ENCODE measurements at regions not wholly inside any gene's neighbourhood (a gene's known extent, or its start where the extent isn't known, plus 50 kb on each side); places are given as distances from the start of the nearest gene placed in this dataset.

DNA sequence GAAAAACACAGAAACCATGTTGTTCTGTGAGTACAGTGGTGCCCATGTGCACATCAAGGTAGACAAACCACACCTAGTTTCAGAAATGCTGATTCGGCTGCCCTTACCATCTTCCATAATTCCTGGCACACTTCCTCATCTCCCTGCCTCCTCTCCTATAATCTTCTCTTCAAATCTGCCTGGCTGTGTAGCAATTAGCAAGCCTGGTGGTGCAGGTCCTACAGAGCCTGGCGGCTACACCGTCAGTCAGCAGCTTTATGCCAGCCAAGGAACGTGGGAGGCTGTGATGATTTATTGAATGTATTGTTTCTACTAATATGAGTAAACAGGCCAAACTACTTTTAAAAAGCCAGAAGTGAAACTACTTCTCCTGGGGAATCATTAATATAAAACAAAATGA, 106.8 kb downstream of the SEMA6D start:
- DNase-seq, result no peak

GRCh38 chr15:47829667-47830066, 112.4 kb downstream of the SEMA6D start:
- no peak for DNase-seq

DNA sequence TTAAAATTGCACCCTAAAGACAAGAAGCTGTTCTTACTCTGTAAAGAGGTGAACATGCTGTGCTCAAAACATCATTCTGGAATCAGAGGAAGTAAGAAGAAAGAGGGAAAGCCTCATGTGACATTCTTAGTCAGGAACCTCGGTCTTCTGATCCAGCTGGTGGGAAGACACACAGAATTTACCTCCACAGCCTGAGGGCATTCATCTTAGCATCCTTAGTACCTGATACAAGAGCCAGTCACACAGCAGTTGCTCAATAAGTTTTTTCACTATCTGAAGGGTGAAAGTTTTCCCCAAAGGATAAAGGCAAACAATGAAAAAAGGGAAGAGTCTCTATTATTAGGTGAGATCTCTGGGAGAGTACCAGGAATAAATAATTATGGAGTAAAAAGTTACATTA, 116.8 kb downstream of the SEMA6D start:
- no peak for DNase-seq

GRCh38 chr15:47839233-47839825, 122.0 kb downstream of the SEMA6D start:
- DNase-seq, result no peak

DNA sequence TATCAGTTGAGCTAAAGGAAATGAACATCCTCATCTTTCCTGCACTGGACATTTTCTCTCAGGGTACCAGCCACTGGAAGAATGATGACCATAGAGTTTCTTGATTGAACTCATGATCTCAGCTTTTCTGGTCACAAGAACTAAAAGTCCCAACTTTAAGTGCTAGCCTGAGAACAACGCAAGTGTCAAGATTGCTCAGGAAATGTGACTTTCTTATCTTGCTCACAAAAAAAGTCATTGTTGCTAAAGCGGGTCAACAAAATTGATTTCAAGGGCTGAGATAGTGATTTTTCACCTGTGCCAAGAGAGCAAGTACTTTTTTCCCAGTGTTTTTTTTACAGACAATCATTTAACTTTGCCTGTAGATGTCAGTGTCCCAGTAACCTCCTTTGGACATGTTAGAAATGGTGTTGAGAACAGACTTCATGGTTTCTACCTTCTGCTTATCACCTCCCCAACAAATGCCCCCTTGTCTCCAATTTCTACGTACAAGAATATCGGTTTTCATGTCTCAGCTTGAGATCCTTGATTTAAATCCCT, 125.9 kb downstream of the SEMA6D start:
- DNase-seq, result no peak

GRCh38 chr15:47844437-47844836, 127.1 kb downstream of the SEMA6D start:
- no peak for DNase-seq

DNA sequence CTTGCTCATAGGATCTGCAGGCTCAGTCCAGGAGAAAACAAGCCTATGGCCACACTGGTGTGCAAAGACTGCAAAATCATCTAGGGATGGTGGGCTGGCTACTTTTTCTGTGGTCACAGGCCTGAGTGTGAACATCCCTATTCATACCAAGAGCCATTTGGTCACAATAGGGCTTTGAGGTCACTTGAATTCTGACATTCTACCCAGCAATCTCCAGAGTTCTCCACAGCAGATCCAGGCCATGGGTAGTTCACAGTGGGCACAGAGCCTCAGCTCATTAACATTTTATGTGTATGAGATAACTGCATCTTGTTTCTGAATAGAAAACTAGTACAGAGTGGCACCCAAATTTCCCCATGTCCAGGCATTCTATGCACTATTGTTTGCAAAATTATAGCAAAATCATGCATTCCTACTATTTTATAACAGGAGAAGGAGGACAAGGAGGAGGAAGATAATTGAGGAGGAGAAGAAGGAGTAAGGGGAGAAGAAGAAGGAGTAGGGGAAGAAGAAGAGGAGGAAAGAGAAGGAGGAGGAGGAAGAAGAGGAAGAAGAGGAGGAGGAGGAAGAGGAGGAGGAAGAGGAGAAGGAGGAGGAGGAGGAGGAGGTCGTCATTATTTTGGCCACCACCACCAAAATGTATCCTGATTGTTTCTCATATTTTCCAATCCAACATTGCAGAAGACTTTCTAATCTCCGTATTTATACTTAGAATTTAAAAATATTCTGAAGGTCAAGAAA, 129.0 kb downstream of the SEMA6D start:
- no peak for DNase-seq

DNA sequence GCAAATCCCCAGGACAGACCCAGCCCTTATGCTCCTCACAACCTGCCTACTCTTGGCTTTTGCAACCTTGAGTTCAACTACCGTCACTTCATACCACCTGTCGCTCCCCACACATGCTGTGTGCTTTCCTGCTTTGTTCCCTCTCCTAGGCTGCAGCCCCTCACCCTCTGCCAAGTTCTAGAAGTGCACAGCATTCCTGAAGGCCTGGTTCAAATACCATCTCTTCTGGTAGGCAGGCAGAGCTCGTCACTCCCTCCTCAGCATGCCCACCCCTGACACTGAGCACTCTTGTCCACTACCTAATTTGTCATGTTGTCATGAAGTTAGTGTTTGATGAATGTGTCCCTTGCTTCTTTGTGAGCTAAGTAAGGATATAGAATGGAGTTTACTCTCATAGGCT, 129.6 kb downstream of the SEMA6D start:
- no peak for DNase-seq

GRCh38 chr15:47856071-47856470, 138.8 kb downstream of the SEMA6D start:
- DNase-seq, result no peak

DNA sequence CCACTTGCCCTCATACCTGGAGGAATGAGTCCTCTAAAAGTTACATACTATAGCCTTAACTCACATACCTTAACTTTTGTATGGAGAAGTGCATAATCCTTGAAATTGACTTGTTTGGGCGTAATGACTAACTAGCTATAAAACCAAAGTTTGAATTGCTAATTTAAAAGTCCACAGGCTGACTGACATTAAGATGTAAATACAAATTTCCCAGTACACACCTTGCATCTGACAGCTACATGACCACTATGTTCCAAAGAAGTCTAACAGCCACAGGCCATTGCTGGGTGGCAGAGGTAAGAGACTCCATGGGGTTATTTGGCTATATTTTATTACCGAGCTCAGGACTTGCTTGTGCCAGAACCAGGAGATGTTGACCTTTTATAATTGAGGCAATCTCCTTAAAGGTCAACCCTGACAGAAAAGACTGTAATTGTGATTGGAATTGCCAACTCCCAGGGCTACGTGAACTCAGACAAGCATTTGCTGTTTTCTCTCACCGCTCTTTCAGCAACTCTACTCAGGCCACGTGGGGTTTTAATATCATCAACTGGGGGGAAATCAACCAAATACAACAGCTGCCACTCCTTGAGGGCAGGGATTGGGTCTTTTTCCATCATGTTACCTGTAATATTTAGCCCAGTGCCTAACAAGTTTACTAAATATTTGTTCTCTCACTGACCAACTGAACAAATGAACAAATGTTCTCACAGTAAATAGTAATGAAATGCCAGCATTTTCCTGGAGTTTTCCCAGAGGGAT, 139.9 kb downstream of the SEMA6D start:
- DNase-seq, result no peak

- DNase-seq, result no peak
These were observed 140.5 kb downstream of the SEMA6D start for GRCh38 chr15:47857776-47858167.

DNA sequence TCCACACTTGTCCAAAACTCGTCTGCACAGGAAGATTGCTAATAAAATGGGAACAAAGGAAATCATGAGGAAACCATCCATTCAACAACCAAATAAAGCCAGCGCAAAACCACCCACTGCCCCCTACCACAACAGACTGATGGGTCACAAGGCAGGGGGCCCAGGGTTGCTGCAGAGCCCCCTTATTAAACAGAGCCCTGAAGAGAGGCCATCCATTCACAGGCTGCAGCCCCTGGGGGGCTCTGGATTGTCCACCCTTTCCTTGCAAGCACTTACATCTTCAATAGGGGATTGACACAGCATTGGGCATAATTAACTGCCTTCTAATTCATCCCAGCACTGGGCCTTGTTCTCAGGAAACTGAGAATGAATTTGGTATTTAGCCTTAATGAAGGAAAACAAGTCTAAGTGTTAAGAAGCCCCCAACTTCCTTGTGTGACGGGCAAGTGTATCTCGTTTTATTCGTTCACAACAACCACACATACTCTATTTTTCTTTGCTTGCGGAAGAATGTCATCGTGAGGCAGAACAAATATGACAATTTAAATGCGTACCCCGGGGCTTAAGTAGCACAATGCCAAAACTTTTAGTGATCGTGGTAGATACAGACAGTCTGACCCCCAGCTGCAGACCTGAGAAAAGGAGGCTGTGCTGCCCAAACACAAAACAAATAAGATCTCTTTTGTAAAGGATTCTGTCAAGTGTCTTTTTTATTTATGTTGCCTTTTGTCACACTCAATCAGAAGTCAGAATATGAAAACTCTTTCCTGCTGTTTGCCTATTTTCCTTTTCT, 144.0 kb downstream of the SEMA6D start:
- no peak for DNase-seq

GRCh38 chr15:47862402-47862801, 145.1 kb downstream of the SEMA6D start:
- DNase-seq, result no peak

DNA sequence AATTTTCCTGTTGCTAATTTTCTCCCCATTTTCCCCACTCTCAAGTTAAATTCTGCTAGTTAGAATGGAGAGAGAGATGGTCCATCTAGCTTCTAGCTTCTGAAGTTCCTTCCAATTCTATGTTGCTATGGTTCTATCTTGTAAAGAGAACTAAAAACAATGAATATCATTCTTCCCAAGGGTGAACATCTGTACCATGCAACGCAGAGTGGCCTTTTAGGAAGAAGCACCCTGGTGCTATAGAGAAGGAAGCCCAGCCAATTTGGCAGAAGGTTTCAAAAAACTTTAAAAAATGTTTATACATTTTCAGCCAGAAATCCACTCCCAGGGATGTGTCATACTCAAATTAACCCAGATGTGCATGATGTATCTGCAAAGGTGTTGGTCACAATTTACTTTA, 149.1 kb downstream of the SEMA6D start:
- no peak for DNase-seq

GRCh38 chr15:47870300-47870955, 153.1 kb downstream of the SEMA6D start:
- DNase-seq, result no peak

GRCh38 chr15:47870956-47871625, 153.8 kb downstream of the SEMA6D start:
- DNase-seq, result peak; percentile 51

- DNase-seq, result no peak
These were observed 154.9 kb downstream of the SEMA6D start for GRCh38 chr15:47872208-47872607.

GRCh38 chr15:47872869-47873432, 155.6 kb downstream of the SEMA6D start:
- DNase-seq, result no peak

DNA sequence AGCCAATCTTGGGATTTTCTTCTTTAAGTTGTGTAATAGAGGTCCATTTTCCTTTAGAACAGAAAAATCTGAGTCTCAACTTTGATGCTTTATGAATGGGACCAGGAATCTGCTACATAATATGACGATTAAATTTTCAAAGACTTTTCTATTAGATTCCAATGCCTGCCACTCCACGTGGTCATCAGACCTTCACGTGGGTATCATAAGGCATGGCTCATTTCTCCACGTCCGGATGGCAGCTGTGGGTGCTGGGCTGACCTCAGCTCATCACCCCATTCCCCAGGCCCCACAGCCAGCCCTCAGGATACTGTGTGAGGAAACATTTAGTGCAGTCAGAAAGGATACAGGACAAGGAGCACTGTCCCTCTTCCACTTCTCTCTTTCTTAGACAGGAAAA, 159.7 kb downstream of the SEMA6D start:
- no peak for DNase-seq

GRCh38 chr15:47877836-47878235, 160.5 kb downstream of the SEMA6D start:
- DNase-seq, result no peak

- no peak for DNase-seq
These were observed 168.6 kb downstream of the SEMA6D start for GRCh38 chr15:47885920-47886319.
